CD4-positive, alpha-beta T cell treated with Interleukin-17A for 4 hours (primary cell): ENCODE measurements at regions not wholly inside any gene's neighbourhood (a gene's known extent, or its start where the extent isn't known, plus 50 kb on each side); places are given as distances from the start of the nearest gene placed in this dataset.
"Not testable (repeated sequence)": the region's sequence is repeated elsewhere in the genome, so short reads cannot be mapped to it uniquely, and the experiment has no call there.

Experiments used
- DNase-seq: peaks from one replicate; pipeline ENCODE4 v3.0.0-alpha.2; 2020; ENCODE audit warnings: mixed read lengths

DNA sequence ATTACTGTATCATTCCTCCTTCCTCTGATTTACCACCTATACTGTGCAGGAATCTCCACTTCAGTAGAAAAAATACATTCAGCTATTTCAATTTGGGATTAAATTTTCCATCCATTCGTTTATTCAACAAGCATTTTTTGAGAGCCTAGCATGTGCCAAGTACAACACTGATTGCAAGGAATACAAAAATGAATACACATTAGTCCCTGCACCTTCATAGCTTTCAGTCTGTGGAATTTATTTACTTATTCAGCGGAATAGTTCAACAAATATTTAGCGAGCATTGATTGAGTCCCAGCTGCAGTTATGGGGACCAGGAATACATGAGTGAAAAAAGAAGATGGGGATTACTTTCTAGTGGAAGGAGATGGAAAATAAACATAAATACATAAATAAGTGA is 606.8 kb upstream of the TBL1XR1 start:
- no peak for DNase-seq

DNA sequence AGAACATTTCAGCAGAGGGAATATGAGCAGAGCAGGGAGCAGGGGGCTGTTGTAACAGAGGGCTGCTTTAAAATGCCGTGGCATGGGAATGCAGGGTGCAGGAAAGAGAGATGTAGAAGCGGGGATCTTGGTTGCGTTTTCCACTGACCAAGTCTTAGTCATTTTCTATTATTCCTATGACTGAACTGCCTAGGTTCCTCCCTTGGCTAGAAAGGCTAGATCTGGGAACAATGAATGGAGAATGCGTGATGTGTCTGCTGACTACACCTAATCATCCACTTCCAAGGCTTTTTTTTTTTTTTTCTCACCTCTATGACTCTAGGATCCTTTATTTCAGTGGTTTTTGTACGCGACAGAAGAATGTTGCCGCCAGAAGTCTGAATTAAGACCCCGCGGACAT is 607.4 kb upstream of the TBL1XR1 start:
- DNase-seq, result no peak

DNA sequence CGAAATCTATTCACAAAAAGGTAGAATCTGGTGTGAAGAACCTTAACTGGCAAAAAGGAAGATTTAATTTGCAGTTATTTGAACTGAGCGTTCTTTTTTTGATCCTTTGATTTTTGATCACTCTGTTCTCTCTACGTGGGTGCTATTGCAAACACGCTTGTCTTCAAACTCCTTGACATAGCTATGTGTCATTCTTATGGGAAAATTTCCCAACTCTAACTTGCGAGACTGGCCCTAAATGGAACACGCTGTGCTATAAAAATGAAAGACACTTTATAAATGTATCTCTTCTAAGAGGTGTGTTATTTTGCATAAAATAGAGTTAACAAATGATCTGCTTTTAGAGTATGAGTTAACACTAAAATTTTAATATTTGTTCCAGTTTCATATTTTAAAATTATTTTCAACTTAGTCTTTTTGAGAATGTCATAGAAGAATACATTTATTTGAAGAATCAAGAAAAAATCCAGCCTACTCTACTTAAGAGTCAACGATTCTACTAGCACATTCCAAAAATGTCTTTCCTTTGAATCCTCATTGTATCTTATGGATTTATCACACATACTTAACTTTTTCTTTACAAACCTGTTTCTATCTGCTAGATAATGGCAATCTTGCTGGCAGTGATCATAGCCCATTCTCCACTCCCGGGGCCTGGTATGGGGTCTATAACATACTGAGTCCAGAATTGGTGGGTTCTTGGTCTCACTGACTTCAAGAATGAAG is 610.0 kb upstream of the TBL1XR1 start:
- no peak for DNase-seq

DNA sequence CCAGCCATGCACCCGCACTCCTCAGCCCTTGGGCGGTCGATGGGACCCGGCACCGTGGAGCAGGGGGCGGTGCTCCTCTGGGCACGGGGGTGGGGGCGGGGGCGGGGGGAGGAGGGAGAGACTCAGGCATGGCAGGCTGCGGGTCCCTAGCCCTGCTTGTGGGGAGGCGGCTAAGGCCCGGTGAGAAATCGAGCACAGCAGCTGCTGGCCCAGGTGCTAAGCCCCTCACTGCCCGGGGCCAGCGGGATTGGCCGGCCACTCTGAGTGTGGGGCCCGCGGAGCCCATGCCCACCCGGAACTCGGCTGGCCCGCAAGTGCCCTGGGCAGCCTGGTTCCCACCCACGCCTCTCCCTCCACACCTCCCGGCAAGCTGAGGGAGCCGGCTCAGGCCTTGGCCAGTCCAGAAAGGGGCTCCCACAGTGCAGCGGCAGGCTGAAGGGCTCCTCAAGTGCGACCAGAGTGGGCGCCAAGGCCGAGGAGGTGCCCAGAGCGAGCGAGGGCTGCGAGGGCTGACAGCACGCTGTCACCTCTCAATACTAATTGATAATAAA is 611.7 kb upstream of the TBL1XR1 start:
- not testable (repeated sequence) for DNase-seq

DNA sequence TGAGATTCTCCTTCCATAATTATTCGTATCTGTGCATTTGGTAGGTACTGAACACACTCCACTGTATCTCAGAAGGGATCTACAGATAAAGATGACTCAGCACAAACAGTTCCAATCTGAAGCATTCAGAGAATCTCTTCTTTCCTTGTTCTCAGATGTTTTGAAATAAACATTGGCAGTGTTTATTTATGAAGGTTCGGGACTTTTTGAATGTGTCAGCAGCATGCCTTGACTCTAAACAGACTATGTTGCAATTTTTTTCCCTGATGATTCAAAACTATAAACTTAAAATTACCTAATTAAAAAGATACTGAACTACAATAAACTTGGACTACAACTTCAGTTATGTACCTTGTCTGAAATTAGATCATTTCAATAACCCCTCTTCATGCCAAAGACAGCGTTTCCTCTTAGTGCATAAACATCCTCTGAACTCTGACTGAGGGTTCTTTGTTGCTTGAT is 612.9 kb upstream of the TBL1XR1 start:
- no peak for DNase-seq

DNA sequence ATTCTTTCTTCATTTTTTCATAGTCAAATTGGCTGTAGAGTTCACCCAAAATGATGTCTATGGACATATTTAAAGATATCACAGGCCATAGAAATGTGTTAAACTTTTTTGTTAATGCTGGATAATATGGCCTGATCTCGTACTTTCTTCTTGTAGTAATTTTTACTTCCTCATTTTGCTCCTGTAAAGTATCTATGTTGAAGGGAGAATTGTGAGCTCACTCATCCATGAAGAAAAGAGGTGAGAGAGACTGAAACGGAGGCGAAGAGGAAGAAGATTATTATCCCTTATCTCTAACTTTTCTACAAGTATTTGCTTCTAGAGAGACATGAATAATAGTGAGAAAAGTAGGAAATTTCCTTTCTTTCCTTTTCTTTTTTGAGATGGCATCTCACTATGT is 613.8 kb upstream of the TBL1XR1 start:
- no peak for DNase-seq

DNA sequence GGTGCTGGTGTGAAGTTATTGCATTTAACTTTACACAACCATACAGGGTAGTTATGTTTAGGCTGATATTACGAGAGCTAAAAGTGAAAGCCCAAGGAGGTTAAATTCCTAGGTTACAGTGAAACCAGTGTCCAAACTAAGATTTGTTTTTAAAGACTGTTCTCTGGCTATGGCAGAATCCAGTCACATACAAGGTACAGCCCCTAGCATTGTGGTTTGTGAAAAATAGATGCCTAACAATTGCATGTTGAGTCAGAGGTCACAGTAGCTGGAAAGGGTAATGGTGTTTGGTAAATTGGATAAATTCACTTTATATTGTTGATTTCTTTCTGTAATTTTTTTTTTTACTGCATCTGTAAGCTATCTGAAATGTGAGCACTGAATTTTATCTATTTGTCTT is 614.6 kb upstream of the TBL1XR1 start:
- DNase-seq, result no peak

DNA sequence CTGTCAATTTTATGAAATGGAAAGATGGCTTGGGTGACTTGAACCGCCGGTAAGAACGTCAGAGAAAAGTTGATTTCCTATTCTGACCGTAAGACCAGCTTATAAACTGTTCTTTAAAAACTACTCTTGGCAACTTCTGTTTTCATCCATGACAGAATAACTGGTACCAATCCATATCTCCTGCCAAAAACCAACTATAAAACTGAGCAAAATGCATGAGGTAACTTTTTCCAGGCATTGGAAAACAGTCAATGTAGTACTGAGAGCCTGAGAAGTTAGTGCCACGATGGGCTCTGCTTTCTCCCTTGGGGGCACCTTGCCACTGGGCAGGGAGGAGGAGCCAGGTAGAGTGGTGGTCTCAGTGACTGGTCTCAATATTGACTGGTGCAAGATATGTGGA is 615.2 kb upstream of the TBL1XR1 start:
- DNase-seq, result no peak

DNA sequence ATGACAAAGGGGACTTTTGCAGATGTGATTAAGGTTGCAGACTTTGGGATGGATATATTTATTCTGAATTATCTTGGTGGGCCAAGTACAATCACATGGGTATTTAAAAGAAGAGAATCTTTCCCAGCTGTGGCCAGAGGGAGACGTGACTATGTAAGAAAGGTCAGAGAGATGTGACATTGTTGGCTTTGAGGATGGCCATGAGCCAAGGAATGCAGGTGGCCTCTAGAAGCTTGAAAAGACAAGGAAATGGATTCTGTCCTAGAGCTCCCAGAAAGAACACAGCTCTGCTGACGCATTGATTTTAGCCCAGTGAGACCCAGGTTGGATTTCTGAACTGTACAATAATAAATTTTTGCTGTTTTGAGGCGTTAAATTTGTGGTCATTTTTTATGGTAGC is 616.0 kb upstream of the TBL1XR1 start:
- no peak for DNase-seq

DNA sequence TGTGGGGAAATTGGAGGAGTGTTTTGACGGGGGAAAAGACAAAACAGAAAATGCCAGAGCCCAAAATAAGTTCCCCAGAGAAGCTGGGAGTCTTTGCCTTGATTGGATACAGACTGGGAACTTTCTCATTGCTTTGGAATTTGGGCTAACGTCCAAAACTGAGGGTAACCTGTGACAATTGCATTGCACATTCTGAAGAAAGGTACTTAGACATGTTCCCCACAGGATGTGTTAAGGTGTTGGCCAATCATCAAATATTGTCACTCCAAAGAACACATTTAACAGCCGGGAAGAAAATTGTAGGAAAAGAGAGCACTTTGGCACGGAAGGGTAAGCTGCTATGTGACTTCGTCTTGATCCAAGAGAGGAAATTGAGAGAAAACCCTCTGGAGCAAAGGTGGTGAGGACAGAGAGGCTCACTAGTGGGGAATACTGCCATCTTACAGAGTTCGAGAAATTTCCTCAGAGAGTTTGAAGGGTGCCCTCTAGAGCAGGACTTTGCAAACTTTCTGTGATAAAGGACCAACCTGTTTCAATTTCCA is 619.5 kb upstream of the TBL1XR1 start:
- DNase-seq, result no peak

DNA sequence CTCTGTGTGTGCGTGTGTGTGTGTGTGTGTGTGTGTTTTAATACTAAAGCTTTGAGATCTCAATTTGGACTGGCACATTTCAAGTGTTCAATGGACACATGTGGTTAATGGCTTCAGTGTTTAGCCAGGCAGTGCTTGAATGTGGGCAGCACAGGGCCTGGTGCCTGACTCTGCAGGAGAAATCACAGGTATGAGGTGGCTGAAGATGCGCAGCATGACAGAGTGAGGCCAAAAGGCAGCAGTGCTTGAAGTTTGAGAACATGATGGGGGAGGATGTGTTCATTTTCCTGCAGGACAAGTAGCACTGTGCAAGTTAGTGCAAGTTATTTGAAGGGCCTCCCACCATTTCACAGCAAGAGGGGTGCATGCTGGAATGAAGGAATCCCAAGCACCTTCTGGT is 620.5 kb upstream of the TBL1XR1 start:
- no peak for DNase-seq

DNA sequence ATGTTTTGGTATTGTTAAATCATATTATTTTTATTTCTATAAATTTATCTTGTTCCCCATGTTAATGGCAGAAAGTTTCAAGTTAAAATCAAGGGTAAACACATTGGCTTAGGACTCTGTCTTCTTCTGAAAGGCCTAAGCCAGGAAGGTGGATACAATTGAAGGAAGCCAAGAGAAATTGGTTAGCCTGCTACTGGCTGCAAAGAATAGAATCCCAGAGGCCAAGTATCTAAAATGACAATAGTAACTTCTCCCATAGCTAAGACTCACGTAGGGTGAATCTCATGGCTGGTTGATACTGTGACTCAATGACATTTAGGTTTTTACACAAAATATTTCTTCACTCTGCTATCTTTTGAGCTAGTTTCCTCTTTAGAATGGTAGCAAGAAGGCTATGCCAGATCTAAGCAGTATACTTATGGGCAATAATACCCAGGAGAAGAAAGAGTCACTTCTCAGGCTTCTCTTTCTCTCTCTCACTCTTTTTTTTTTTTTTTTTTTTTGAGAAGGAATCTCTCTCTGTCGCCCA is 621.5 kb upstream of the TBL1XR1 start:
- DNase-seq, result no peak

DNA sequence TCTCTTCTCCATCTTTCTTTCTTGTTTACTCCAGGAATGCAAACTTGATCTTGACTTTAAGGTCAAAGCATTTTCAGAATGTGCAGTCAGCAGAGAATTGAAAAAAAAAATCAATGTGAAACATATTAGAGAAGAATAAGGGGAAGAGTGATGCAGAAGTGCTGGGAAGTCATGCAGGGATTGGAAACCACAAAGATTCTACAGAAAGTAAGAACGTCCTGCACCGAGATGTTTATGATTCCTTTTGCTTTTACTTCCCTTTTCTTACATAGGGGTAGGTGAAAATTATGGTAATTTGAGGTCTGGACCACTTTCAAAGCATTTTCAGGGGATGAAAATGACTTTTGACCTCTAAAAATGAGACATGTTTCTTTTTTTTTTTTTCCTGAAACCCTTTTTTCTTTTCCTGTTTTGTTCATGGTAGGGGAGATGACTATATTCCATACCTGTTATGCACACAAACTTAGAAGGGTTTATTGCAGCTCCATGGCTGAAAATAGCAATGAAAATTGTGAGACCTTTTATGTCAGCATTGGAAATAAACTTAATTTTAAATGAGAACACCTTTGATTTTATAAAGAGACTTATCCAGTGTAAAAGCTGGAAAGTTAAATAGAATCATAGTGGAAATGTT is 623.5 kb upstream of the TBL1XR1 start:
- DNase-seq, result no peak

DNA sequence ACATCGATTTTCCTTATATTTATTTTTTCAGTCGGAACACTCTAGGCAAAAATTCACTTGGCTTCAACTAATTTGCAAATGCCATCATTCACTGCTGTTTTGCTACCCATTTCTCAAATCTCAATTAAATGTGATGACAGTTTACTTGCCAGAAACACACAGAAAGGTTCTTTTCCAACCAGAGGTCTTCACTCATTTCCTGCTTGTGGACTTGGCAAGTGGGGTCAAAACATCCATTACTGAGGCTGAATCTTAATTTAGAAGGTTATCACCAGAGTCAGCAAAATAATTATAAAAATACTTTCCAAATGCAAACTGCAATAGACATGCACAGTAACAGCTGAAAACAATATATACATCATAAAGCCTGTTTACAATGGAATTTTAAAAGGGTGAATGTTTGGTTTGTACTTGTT is 625.4 kb upstream of the TBL1XR1 start:
- no peak for DNase-seq

DNA sequence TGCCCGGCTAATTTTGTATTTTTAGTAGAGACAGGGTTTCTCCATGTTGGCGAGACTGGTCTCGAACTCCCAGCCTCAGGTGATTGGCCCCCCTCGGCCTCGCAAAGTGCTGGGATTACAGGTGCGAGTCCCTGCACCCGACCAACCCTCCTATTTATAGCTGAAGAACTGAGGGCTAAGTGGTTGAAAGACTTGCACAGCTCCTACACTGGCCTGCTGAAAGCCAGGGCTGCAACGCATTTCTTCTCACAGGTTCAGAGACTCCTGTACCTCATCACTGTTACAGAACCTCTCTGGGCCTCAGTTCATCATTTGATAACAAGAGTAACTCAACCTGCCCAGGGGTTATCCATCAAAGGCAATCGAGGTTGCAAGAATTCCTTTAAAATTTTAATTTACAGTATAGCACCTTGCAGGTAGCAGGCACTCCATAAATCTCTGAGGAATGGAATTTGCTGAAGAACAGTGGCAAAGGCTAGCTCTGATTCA is 626.5 kb upstream of the TBL1XR1 start:
- no peak for DNase-seq

DNA sequence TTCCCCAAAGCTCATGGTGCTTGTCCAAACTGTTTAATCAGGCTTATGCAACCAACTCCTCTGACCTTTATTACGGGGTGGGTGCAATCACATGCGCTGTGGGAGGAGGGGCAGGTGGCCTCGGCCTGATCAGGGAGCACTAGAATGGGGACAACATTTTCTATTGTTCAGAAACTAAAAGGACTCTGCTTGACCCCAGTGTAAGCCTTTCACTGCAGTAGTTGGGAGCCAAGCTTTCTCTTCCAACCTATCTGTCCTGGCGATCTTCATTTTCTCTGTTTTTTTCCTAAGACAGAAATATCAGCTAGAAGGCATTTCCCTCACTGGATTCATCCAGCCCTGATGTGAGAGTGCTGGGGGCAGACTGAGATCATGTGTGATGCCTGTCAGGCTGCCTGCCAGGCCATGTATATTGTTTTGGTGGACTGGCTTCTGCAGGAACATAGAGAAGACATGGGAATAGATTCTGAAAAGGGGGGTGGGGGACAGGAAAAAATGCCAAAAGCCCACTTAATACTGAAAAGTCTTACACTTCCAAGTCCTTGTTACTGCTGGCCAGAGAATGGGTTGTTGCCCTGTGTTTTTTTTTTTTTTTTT is 627.0 kb upstream of the TBL1XR1 start:
- DNase-seq, result no peak

DNA sequence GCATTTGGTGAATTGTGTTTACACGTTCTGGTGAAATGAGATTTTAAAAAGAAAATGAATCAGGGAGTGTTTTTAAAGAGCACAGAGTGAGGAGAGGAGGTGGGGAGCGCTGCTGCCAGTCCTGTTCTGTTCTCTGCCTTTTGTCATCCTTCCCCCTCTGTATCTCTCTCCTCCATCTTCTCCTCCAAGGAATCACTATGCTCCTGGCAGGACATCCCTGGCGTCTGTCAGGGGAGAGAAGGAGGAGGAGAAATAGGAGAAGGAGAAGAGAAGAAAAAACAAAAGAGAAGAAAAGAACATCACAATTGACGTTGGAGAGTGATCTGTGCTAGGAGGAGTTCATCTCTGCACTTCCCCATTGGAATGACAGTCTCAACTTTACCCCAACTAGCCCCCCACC is 627.6 kb upstream of the TBL1XR1 start:
- no peak for DNase-seq

DNA sequence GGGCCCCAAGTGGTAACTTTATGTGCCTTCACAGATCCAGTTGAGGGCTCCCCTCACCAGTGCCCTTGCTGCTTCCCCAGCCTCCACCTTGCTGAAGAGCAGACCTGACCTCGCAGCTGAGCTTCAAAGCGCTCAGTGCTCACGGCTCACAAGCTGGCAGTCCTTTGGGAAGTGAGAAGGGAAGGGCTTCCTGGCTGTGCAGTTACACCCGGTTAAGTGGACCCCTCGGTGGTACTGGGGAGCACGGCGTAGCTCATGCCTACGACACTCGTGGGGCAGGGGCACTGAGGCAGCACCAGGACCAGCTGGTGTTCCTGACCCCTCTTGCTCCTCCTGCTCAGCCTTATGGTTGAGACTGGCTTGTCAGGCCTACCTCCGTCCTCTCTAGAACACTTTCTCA is 629.0 kb upstream of the TBL1XR1 start:
- DNase-seq, result no peak

DNA sequence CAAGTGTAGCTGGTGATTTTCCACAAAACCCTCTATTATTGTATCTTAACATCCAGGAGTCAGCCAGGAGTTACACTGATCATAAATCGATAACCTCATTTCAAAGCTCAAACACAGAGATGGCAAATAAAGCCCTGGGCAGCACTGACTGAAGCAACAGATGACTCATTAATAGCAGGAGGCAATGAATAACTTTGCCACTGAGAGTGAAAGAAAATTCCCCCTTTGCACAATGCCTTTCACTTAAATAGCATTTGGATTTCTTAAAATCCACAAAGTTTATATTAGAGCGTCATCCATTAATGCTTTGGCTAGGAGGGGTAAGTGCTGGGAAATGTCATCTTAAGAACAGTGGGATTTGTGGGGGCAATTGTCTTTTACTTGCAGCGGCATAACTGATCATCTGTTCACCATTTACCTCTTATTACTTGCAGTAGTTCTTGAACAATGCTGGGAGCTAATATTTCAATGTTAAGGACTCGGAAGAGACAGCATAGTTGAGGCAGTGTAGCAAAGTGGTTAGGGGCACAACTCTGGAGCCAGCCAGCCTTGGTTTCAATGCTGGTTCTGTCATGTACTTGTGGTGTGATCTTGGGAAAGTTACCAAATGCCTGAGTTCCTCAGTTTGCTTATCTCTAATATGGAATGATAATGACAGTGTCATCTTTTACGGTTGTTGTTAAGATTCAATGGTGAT is 630.4 kb upstream of the TBL1XR1 start:
- no peak for DNase-seq

DNA sequence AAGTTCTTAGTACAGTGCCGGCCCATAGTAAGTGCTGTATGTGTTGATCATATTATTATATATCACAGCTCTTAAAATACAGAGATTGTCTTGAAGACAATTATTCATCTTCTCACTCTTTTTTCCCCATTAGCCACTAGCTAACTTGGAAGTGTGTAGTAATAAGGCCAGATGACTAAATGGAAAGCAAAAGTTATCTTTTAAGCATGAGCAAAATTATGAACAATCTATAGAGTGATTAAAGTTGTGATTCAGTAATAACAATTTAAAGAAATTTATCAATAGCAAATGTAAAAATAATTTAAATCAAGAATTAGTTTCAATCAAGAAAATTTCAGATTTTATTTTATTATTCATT is 630.9 kb upstream of the TBL1XR1 start:
- no peak for DNase-seq

DNA sequence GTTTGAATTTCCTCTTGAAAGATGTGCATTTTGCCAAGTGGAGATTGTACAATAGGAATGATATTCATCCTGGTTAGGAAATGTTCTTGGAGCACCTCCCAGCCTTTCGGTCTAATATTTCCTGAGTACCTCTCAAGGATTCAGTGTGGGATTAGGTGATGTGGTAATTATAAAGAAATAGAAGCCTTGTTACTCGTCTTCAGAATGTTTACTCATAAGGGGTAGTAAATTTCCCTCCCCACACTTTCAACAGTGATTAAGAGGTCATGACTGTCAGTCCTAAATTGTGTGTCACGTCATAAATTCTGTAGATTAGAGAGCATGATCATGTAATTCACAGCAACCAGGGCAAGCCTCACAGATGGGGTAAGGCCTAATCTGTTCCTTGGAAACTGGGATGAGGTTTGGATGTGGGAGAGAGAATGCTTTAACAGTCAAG is 633.1 kb upstream of the TBL1XR1 start:
- no peak for DNase-seq

DNA sequence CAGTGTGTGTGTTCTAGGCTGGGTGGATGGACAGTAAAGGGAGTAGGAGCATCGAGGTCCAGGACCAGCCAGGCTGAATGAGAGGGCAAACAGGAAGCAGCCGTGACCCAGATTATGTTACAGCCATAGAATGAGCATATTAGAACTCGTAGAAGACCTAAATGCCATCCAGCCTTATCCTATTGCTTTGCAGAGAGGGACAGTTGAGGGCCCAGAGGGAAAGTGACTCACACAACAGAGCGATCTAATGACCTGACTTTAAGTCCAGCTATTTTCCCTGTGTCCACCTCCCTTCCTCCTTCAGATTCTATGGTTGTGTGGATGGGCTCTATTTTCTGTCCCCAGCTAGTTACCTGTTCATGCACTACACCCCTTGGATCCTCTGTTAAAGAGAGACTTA is 634.1 kb upstream of the TBL1XR1 start:
- DNase-seq, result no peak

DNA sequence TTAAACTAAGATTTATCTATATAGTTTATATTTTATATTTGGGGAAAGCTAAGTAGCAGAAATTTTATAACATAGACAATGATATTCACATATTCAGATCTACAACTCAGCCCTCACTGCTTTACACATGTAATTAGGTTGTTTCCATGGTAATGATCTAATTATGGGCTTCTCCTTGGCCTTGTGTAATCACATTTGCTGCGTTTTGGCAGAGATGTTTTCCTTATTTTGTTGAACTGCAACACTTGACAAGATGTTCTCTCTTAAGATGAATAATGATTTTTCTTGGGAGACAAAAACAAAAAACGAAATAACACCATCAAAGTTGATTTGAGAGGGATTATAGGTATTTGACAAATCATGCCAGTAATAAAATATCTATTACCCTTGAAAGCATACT is 635.6 kb upstream of the TBL1XR1 start:
- DNase-seq, result no peak
